ENCODE measurements at regions not wholly inside any gene's neighbourhood (a gene's known extent, or its start where the extent isn't known, plus 50 kb on each side); places are given as distances from the start of the nearest gene placed in this dataset.

DNA sequence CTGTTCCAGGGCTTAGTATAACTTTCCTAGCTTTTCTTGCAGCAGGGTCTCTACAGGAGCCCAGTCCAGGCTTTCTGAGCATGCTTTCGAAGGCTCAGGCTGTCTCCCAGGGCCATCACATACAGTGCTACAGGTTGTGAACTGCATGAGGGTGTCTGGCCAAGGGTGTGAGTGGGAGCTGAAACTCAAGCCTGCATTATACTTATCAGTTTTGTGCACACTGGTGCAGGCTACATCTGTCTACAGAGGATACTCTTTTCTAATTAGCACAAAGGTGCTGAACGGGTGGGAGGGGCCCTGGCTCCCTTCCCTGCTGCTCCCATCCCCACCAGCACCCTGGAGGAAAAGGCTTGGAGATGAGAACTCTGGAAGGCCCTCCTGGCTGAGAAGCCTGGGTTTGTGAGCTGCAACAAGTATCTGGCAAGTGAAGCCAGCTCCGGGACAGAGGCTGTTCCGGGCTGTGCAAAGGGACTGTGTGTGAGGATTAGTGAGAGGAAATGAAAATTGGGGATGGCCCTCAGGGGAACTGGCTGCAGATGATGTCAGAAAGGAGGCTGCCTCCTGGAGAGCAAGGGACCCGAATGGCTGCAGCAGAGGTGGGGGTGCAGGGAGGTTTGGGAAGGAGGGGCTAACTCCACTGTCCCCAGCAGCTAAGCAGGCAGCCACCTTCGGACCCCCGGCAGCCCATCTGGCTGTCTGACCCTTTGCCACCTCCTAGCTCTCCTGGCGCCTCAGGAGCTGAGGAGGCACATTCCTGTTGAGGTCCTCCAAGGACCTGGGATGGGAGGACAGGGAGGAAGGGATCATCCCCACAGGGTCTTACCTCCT, 68.5 kb downstream of the EFNB1 start:
- WGBS, 5 donors = 76 to 94% (median 82%) methylated on average over 6 to 8 of the region's 8 CpGs
- no peaks in the 10 kb centered on the region for H3K36me3 ChIP-seq
- no peak for TF ChIP-seq POLR2A (IDR thresholded peaks at IDR 0.05)
- TF ChIP-seq, protein P1, sequence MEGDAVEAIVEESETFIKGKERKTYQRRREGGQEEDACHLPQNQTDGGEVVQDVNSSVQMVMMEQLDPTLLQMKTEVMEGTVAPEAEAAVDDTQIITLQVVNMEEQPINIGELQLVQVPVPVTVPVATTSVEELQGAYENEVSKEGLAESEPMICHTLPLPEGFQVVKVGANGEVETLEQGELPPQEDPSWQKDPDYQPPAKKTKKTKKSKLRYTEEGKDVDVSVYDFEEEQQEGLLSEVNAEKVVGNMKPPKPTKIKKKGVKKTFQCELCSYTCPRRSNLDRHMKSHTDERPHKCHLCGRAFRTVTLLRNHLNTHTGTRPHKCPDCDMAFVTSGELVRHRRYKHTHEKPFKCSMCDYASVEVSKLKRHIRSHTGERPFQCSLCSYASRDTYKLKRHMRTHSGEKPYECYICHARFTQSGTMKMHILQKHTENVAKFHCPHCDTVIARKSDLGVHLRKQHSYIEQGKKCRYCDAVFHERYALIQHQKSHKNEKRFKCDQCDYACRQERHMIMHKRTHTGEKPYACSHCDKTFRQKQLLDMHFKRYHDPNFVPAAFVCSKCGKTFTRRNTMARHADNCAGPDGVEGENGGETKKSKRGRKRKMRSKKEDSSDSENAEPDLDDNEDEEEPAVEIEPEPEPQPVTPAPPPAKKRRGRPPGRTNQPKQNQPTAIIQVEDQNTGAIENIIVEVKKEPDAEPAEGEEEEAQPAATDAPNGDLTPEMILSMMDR (IDR thresholded peaks at IDR 0.05) = no peak
- no peak for TF ChIP-seq POLR2AphosphoS5 (IDR thresholded peaks at IDR 0.05)
- TF ChIP-seq EP300 (IDR thresholded peaks at IDR 0.05) = no peak
- no peaks in the 10 kb centered on the region for H3K9me3 ChIP-seq
- intact Hi-C loops (cut with DNase I; ENCODE audit: low total_unique reads) = no loop called here
- no peak overlapping the region for H3K4me3 ChIP-seq
- no peak for DNase-seq
- H3K4me1 ChIP-seq = peaks cover 12 to 32% (median 20%) of the 10 kb centered on the region in 4 donors
- H3K27ac ChIP-seq = no peak overlapping the region
- H3K27me3 ChIP-seq = peaks cover 0 to 12% (median 0%) of the 10 kb centered on the region in 3 donors

DNA sequence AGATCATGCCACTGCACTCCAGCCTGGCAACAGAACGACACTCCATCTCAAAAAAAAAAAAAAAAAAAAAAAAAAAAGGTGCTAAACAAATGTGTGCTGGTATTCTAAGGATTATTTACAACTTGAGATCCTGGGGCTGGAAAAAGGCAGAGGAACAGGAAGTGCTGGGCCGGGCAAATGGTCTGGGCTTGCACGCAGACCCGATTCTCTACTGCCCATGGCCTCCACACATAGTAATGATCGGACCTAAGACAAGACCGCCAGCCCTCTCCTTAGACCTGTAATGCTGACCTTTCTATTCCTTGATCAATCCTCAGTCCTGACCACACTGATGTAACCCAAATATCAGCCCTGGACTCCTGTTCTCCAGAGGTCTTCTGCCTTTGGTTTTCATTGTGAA, 67.8 kb downstream of the EFNB1 start:
- Histone ChIP-seq H3K4me3 (no peak overlapping the region), H3K4me1 (peaks cover 12 to 32% (median 20%) of the 10 kb centered on the region in 4 donors), H3K27me3 (peaks cover 0 to 13% (median 0%) of the 10 kb centered on the region in 3 donors), H3K36me3 (no peaks in the 10 kb centered on the region), H3K9me3 (no peaks in the 10 kb centered on the region), H3K27ac (no peak overlapping the region)
- DNase-seq = no peak
- WGBS, 5 donors = 73 to 93% (median 83%) methylated on average over 5 to 6 of the region's 6 CpGs
- intact Hi-C loops (cut with DNase I; ENCODE audit: low total_unique reads) = no loop called here
- TF ChIP-seq POLR2A (IDR thresholded peaks at IDR 0.05) (no peak), EP300 (IDR thresholded peaks at IDR 0.05) (no peak), POLR2AphosphoS5 (IDR thresholded peaks at IDR 0.05) (no peak)
- TF ChIP-seq, protein P1 (IDR thresholded peaks at IDR 0.05) = no peak

DNA sequence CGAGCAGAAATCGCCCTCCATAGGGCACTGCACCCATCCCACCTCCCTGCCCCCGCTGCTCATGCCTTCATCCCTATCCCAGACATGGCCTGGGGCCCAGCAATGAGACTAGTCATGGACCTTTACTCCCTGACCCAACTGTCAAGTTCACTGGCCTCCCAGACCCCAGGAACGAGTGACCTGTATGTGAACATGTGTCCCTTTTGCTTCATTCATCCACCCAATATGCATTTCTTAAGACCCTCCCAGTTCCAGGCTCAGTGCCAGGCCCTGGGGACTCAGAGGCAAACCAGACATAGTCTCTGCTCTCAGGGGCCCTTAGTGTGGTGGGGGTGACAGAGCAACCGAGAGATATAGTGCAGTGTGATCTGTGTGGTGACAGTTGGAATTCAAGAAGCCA, 67.0 kb downstream of the EFNB1 start:
- intact Hi-C loops (cut with DNase I; ENCODE audit: low total_unique reads) = no loop called here
- DNase-seq = peak in 1 of 2 donors; percentile 46
- peaks cover 12 to 32% (median 20%) of the 10 kb centered on the region in 4 donors for H3K4me1 ChIP-seq
- TF ChIP-seq POLR2A (IDR thresholded peaks at IDR 0.05) (no peak), EP300 (IDR thresholded peaks at IDR 0.05) (no peak), POLR2AphosphoS5 (IDR thresholded peaks at IDR 0.05) (no peak)
- TF ChIP-seq, protein P1 (IDR thresholded peaks at IDR 0.05) = no peak
- H3K36me3 ChIP-seq = no peaks in the 10 kb centered on the region
- H3K9me3 ChIP-seq = no peaks in the 10 kb centered on the region
- peaks cover 0 to 19% (median 0%) of the 10 kb centered on the region in 3 donors for H3K27me3 ChIP-seq
- 42 to 80% (median 66%) methylated on average over 3 to 5 of the region's 5 CpGs for WGBS, 5 donors
- peak overlapping the region; percentile 78 to 87 (median 85) for H3K27ac ChIP-seq
- no peak overlapping the region for H3K4me3 ChIP-seq

DNA sequence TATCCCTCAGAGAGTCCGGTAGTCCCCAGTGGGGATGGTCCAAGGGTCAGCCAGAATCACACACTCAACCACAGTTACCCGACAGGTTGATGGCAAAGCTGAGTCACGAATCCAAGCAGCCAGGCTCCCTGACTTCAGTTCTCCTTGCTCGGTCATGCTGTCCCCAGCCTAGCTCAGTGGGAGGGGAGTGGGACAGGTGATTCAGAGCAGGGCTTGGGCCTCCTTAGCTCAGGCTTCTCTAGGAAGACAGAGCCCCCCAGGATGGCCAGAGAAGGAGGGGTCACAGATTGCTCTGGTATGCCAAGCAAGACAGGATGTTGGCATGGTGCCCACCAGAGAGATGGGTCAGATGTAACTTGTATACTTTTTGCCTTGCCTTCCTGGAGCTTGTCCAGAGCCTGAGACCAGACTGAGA, 66.5 kb downstream of the EFNB1 start:
- Histone ChIP-seq H3K36me3 (no peaks in the 10 kb centered on the region), H3K4me3 (peak overlapping the region in 3 of 4 donors; percentile 11 to 33 (median 22)), H3K27ac (peak overlapping the region; percentile 78 to 87 (median 85)), H3K9me3 (no peaks in the 10 kb centered on the region), H3K27me3 (peaks cover 0 to 19% (median 0%) of the 10 kb centered on the region in 3 donors), H3K4me1 (peaks cover 12 to 32% (median 20%) of the 10 kb centered on the region in 4 donors)
- 6 to 69% (median 19%) methylated on average over 3 to 4 of the region's 4 CpGs for whole genome bisulfite sequencing, 5 donors
- intact Hi-C loops (cut with DNase I; ENCODE audit: low total_unique reads) = no loop called here
- no peak for TF ChIP-seq POLR2AphosphoS5 (IDR thresholded peaks at IDR 0.05)
- TF ChIP-seq EP300 (IDR thresholded peaks at IDR 0.05) = no peak
- TF ChIP-seq, protein P1 (IDR thresholded peaks at IDR 0.05) = no peak
- TF ChIP-seq POLR2A (IDR thresholded peaks at IDR 0.05) = no peak
- peak; percentile 59 to 81 for DNase-seq

Measured in stomach (tissue), 8 donors.